Parathyroid adenoma (tissue), 2 donors: ENCODE measurements at regions not wholly inside any gene's neighbourhood (a gene's known extent, or its start where the extent isn't known, plus 50 kb on each side); places are given as distances from the start of the nearest gene placed in this dataset.

Experiments
- H2AFZ ChIP-seq: fragments of 300-600 bp; sonication (generic); one replicate; pipeline ENCODE4 v1.7.0; 2017; ENCODE audit warnings: antibody characterized with exemption, mild to moderate bottlenecking
- H3K27ac ChIP-seq: fragments of 300-600 bp; sonication (generic); one replicate; pipeline ENCODE4 v1.7.0; 2017
- H3K27me3 ChIP-seq: fragments of 300-600 bp; sonication (generic); one replicate; pipeline ENCODE4 v1.7.0; 2017; ENCODE audit warnings: low read length; ENCODE audit not compliant: control insufficient read depth, insufficient read depth
- H3K36me3 ChIP-seq: fragments of 300-600 bp; sonication (generic); one replicate; pipeline ENCODE4 v1.7.0; 2017; ENCODE audit warnings: low read length; ENCODE audit not compliant: control insufficient read depth, insufficient read depth
- H3K4me1 ChIP-seq: fragments of 300-600 bp; sonication (generic); one replicate; pipeline ENCODE4 v1.7.0; 2017; ENCODE audit warnings: control low read depth
- H3K4me2 ChIP-seq: fragments of 300-600 bp; sonication (generic); one replicate; pipeline ENCODE4 v1.7.0; 2017; ENCODE audit warnings: low read length
- H3K4me3 ChIP-seq: fragments of 300-600 bp; sonication (generic); one replicate; pipeline ENCODE4 v1.7.0; 2017; ENCODE audit warnings: low read depth, low read length
- H3K79me2 ChIP-seq: fragments of 300-600 bp; sonication (generic); one replicate; pipeline ENCODE4 v1.7.0; 2017; ENCODE audit warnings: control low read depth
- H3K9ac ChIP-seq: fragments of 300-600 bp; sonication (generic); one replicate; pipeline ENCODE4 v1.7.0; 2017; ENCODE audit warnings: mild to moderate bottlenecking
- H3K9me3 ChIP-seq: fragments of 300-600 bp; sonication (generic); one replicate; pipeline ENCODE4 v1.7.0; 2017; ENCODE audit warnings: low read length; ENCODE audit not compliant: control insufficient read depth
- TF ChIP-seq, protein P1 (sequence below): fragments of 300-600 bp; sonication (generic); IDR thresholded peaks from one replicate; pipeline ENCODE4 v1.7.0; 2017; ENCODE audit warnings: antibody characterized with exemption, mild to moderate bottlenecking
- donor health status: primary hyperparathyroidism.

DNA sequence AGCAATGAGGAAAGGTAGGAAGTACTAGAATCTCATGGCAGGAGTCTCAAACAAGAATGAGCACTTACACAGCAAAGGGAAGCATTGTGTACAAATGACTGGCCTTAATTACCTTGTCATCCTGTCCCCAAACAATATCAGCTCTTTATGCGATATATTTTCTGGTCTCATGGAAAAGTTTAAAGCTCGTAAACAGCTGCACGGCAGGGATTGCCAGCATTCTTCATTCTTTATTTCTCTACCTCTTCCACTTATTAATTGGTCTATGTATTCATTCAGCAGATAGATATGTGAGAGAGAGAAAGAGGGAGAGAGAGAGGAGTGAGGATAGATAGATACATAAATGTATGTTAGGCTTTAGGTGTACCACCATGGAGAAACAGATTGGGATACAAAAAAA is 155.8 kb upstream of the FAT4 start:
- no peaks in the 10 kb centered on the region for H3K27me3 ChIP-seq
- TF ChIP-seq, protein P1, sequence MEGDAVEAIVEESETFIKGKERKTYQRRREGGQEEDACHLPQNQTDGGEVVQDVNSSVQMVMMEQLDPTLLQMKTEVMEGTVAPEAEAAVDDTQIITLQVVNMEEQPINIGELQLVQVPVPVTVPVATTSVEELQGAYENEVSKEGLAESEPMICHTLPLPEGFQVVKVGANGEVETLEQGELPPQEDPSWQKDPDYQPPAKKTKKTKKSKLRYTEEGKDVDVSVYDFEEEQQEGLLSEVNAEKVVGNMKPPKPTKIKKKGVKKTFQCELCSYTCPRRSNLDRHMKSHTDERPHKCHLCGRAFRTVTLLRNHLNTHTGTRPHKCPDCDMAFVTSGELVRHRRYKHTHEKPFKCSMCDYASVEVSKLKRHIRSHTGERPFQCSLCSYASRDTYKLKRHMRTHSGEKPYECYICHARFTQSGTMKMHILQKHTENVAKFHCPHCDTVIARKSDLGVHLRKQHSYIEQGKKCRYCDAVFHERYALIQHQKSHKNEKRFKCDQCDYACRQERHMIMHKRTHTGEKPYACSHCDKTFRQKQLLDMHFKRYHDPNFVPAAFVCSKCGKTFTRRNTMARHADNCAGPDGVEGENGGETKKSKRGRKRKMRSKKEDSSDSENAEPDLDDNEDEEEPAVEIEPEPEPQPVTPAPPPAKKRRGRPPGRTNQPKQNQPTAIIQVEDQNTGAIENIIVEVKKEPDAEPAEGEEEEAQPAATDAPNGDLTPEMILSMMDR: no peak

DNA sequence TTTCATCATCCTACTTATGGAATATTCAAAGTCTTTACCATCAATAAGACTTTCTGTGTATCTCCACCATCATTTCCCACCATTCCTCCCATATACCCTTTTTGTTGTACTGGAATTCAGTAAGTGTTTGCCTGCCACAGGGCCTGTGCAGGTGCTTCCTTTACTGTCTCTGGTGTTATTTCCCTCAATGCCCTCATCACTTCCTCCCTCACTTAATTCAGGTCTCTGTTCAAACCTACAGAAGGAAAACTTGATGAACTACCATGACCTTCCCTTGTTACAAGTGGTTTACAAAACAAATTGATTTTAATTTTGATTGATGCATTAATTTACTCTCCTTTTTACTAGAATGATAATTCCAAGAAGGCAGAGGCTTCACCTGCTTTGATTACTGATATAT is 159.5 kb upstream of the FAT4 start:
- no peaks in the 10 kb centered on the region for H3K9me3 ChIP-seq
- no peaks in the 10 kb centered on the region for H3K79me2 ChIP-seq
- no peaks in the 10 kb centered on the region for H3K27me3 ChIP-seq
- H3K4me3 ChIP-seq: no peak overlapping the region
- H3K4me1 ChIP-seq: no peaks in the 10 kb centered on the region
- TF ChIP-seq, protein P1: no peak
- no peak overlapping the region for H2AFZ ChIP-seq
- H3K27ac ChIP-seq: no peak overlapping the region
- H3K4me2 ChIP-seq: no peak overlapping the region
- no peaks in the 10 kb centered on the region for H3K36me3 ChIP-seq
- H3K9ac ChIP-seq: no peak overlapping the region

More for the DNA sequence above, 155.8 kb upstream of the FAT4 start:
- Histone ChIP-seq H3K36me3 (no peaks in the 10 kb centered on the region), H3K9ac (no peak overlapping the region), H3K9me3 (no peaks in the 10 kb centered on the region), H3K27ac (no peak overlapping the region), H2AFZ (no peak overlapping the region), H3K4me1 (no peaks in the 10 kb centered on the region), H3K4me2 (no peak overlapping the region), H3K79me2 (no peaks in the 10 kb centered on the region), H3K4me3 (no peak overlapping the region)

DNA sequence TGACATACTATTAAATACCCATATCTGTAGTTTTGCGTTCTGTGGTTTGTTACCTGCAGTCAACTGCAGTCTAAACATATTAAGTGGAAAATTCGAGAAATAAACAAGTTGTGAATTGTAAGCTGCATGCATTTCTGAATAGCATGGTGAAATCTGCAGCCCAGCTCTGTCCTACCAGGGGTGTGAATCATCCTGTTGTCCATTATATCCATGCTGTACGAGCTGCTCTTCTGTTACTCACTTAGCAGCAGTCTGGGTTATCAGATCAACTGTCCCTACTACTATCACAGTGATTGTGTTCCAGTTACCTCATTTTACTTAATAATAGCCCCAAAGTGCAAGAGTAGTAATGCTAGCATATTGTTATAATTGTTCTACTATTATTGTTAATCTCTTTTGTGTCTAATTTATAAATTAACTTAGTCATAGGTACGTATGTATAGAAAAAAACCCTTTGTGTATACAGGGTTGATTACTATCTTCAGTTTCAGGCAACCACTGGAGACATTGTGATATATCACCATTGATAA is 173.7 kb upstream of the FAT4 start:
- Histone ChIP-seq H3K36me3 (no peaks in the 10 kb centered on the region), H3K4me1 (no peaks in the 10 kb centered on the region), H3K9me3 (no peaks in the 10 kb centered on the region), H2AFZ (no peak overlapping the region), H3K4me3 (no peak overlapping the region), H3K9ac (no peak overlapping the region), H3K79me2 (no peaks in the 10 kb centered on the region), H3K27me3 (no peaks in the 10 kb centered on the region), H3K4me2 (no peak overlapping the region), H3K27ac (no peak overlapping the region)
- TF ChIP-seq, protein P1: no peak

DNA sequence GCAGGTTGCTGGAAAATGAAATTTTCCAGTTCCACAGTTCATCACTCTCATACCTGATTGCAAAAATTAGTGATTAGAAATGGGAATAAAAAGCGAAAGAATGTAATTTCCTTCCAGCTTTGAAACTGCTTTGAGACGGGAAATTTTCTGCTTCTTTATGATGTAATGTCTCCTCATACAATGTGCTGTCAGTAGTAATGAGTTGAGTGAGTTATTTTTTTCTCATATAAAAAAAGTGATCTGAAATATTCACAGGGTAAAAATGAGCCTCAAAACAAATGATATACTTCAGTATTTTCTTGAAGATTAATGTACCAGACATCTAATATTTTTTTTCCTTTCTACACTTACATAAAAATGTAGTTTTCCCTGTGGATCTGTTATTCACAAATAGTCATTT is 179.1 kb upstream of the FAT4 start:
- no peak overlapping the region for H3K4me3 ChIP-seq
- H3K4me1 ChIP-seq: no peaks in the 10 kb centered on the region

DNA sequence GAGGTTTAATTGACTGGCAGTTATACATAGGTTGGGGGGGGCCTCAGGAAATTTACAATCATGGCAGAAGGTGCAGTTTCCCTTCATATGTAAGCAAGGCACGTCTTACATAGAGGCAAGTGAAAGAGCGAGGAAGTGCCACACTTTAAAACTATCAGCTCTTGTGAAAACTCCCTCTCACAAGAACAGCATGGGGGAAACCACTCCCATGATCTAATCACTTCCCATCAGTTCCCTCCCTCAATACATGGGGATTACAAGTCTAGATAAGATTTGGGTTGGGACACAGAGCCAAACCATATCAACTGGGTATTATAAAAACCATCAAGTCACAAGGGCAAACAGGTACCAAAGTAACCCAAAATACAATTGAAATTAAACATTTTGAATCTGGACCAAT is 182.0 kb upstream of the FAT4 start:
- no peaks in the 10 kb centered on the region for H3K79me2 ChIP-seq
- no peaks in the 10 kb centered on the region for H3K4me1 ChIP-seq
- TF ChIP-seq, protein P1: no peak
- H3K9me3 ChIP-seq: no peaks in the 10 kb centered on the region
- no peak overlapping the region for H2AFZ ChIP-seq
- H3K36me3 ChIP-seq: no peaks in the 10 kb centered on the region
- no peak overlapping the region for H3K4me3 ChIP-seq
- no peaks in the 10 kb centered on the region for H3K27me3 ChIP-seq
- H3K4me2 ChIP-seq: no peak overlapping the region
- no peak overlapping the region for H3K27ac ChIP-seq
- H3K9ac ChIP-seq: no peak overlapping the region

More for the DNA sequence above, 179.1 kb upstream of the FAT4 start:
- no peak overlapping the region for H2AFZ ChIP-seq
- TF ChIP-seq, protein P1: no peak
- no peaks in the 10 kb centered on the region for H3K79me2 ChIP-seq
- H3K36me3 ChIP-seq: no peaks in the 10 kb centered on the region
- H3K27me3 ChIP-seq: no peaks in the 10 kb centered on the region
- H3K4me2 ChIP-seq: no peak overlapping the region
- no peak overlapping the region for H3K9ac ChIP-seq
- H3K27ac ChIP-seq: no peak overlapping the region
- no peaks in the 10 kb centered on the region for H3K9me3 ChIP-seq
